B cell (primary cell): ENCODE measurements at regions not wholly inside any gene's neighbourhood (a gene's known extent, or its start where the extent isn't known, plus 50 kb on each side); places are given as distances from the start of the nearest gene placed in this dataset.
"Not testable (repeated sequence)": the region's sequence is repeated elsewhere in the genome, so short reads cannot be mapped to it uniquely, and the experiment has no call there.

Source experiments
- ATAC-seq: fragments of 200-7000 bp; cut with Tn5 transposase; one replicate; pipeline ENCODE4 v1.10.0; 2021; ENCODE audit warnings: low read depth, mild to moderate bottlenecking, moderate number of reproducible peaks, moderate library complexity
- CTCF ChIA-PET: fragments of 350-600 bp; sonication (Branson Sonifier 250); formaldehyde crosslinking; loops from one replicate; lab custom pipeline; 2021; ENCODE audit warnings: antibody characterized with exemption, inconsistent platforms; lab: Charles Lee
- POLR2A ChIA-PET: fragments of 350-600 bp; sonication (Branson Sonifier 250); formaldehyde crosslinking; loops from one replicate; lab custom pipeline; 2021; ENCODE audit warnings: antibody characterized with exemption; lab: Charles Lee
- DNase-seq: peaks from one replicate; pipeline ENCODE4 v3.0.0; 2013
- H2AFZ ChIP-seq: 2 replicates; pipeline ENCODE4 v1.6.1; 2012; ENCODE audit warnings: mild to moderate bottlenecking, low read depth, low read length; ENCODE audit not compliant: insufficient read depth, poor library complexity, severe bottlenecking
- H3K27ac ChIP-seq, 2 donors: 1 replicate in 1 of 2; 2 replicates in 1 of 2; pipeline ENCODE4 v1.5.1; 2012 to 2013; ENCODE audit warnings: low read length in 2 of 2, mild to moderate bottlenecking in 2 of 2, moderate library complexity in 1 of 2
- H3K27me3 ChIP-seq, 4 experiments: fragments of 200-600 bp in 1 of 4; sonication (generic) in 1 of 4; replicated peaks in 1 of 4; 1 replicate in 2 of 4; 2 replicates in 2 of 4; pipeline versions ENCODE4 v1.6.1 to v1.7.0; 2013 to 2016; ENCODE audit warnings: low read length in 3 of 4, mild to moderate bottlenecking in 2 of 4, mixed read lengths in 1 of 4, moderate library complexity in 1 of 4; ENCODE audit not compliant: insufficient read depth in 4 of 4, control insufficient read depth in 3 of 4; ENCODE audit errors: control extremely low read depth in 1 of 4
- H3K36me3 ChIP-seq, 2 experiments: replicated peaks in 1 of 2; 1 replicate in 1 of 2; 2 replicates in 1 of 2; pipeline versions ENCODE4 v1.6.1 to v1.7.1; 2013; ENCODE audit warnings: low read length in 1 of 2; ENCODE audit not compliant: insufficient read depth in 2 of 2, control insufficient read depth in 1 of 2; ENCODE audit errors: control extremely low read depth in 1 of 2, extremely low read depth in 1 of 2
- H3K4me1 ChIP-seq, 2 donors: fragments of 200-600 bp in 1 of 2; sonication (generic) in 1 of 2; 1 replicate in 1 of 2; 2 replicates in 1 of 2; pipeline versions ENCODE4 v1.5.1 to v1.6.1; 2013 to 2017; ENCODE audit warnings: low read length in 2 of 2; ENCODE audit not compliant: control insufficient read depth in 2 of 2, insufficient read depth in 2 of 2
- H3K4me2 ChIP-seq: replicated peaks from 2 replicates; pipeline ENCODE3; 2012; ENCODE audit warnings: mild to moderate bottlenecking, low read depth, low read length; ENCODE audit not compliant: poor library complexity, severe bottlenecking
- H3K4me3 ChIP-seq, 5 experiments: fragments of 200-600 bp in 1 of 5; sonication (generic) in 1 of 5; 1 replicate in 3 of 5; 2 replicates in 2 of 5; pipeline versions ENCODE4 v1.5.1 to v1.7.0; 2011 to 2016; ENCODE audit warnings: low read length in 4 of 5, mild to moderate bottlenecking in 4 of 5, low read depth in 2 of 5, control low read depth in 1 of 5, moderate library complexity in 1 of 5; ENCODE audit not compliant: insufficient read depth in 1 of 5; ENCODE audit errors: control extremely low read depth in 1 of 5, extremely low read depth in 1 of 5
- H3K79me2 ChIP-seq: fragments of 200-600 bp; sonication (generic); one replicate; pipeline ENCODE4 v1.6.0; 2016; ENCODE audit warnings: low read length; ENCODE audit not compliant: control insufficient read depth, insufficient read depth
- H3K9ac ChIP-seq: fragments of 200-600 bp; sonication (generic); 2 replicates; pipeline ENCODE4 v1.6.1; 2017; ENCODE audit warnings: mild to moderate bottlenecking, low read length, moderate library complexity
- H3K9me3 ChIP-seq, 3 donors: one replicate each; pipeline versions ENCODE4 v1.6.1 to v1.7.1; 2013; ENCODE audit warnings: low read length in 2 of 3; ENCODE audit not compliant: control insufficient read depth in 2 of 3, insufficient read depth in 1 of 3; ENCODE audit errors: control extremely low read depth in 1 of 3
- H4K20me1 ChIP-seq: 2 replicates; pipeline ENCODE4 v1.6.0; 2012; ENCODE audit warnings: mild to moderate bottlenecking, low read length; ENCODE audit not compliant: insufficient read depth, control insufficient read depth, poor library complexity, severe bottlenecking
- H3K27ac Mint-ChIP-seq: one replicate; pipeline ENCODE4 v1.8.0; 2021; ENCODE audit warnings: mixed read lengths
- H3K27me3 Mint-ChIP-seq: one replicate; pipeline ENCODE4 v1.8.0; 2021; ENCODE audit warnings: mixed read lengths
- H3K4me1 Mint-ChIP-seq: one replicate; pipeline ENCODE4 v1.8.0; 2021; ENCODE audit warnings: mixed read lengths
- H3K4me3 Mint-ChIP-seq: one replicate; pipeline ENCODE4 v1.8.0; 2021; ENCODE audit warnings: mixed read lengths
- H3K9me3 Mint-ChIP-seq: one replicate; pipeline ENCODE4 v1.8.0; 2022; ENCODE audit warnings: mixed read lengths; ENCODE audit not compliant: insufficient read depth
- CTCF ChIP-seq: fragments of 200-600 bp; IDR thresholded peaks from one replicate; pipeline ENCODE4 v1.8.0; 2022; ENCODE audit warnings: antibody characterized with exemption, mild to moderate bottlenecking
- EZH2 ChIP-seq: IDR thresholded peaks from 2 replicates; pipeline ENCODE4 v1.6.1; 2012; ENCODE audit warnings: borderline replicate concordance, low read depth, mild to moderate bottlenecking, moderate library complexity, low read length; ENCODE audit not compliant: insufficient read depth, poor library complexity, severe bottlenecking
- WGBS: methylation state at CpG from one replicate; pipeline ENCODE4 v1.1.5; 2013; ENCODE audit warnings: missing lambda C conversion rate; ENCODE audit not compliant: insufficient coverage; 5-methylcytosine and 5-hydroxymethylcytosine counted together
- intact Hi-C: fragments of 100-400 bp; cut with micrococcal nuclease; formaldehyde crosslinking; loops from one replicate; pipeline ENCODE4 v1.10.0; 2022

- CTCF ChIA-PET = no interaction called here
- POLR2A ChIA-PET = no interaction called here
- no peak for DNase-seq
- no peaks in the 10 kb centered on the region for H3K36me3 ChIP-seq
- no peak overlapping the region for H3K9ac ChIP-seq
- peak overlapping the region; percentile 33 for H3K4me2 ChIP-seq
- TF ChIP-seq CTCF = no peak
- TF ChIP-seq EZH2 = no peak
- Mint-ChIP-seq H3K4me3 (peak overlapping the region; percentile 61), H3K27me3 (peaks cover 38% of the 10 kb centered on the region), H3K9me3 (no peaks in the 10 kb centered on the region), H3K4me1 (peaks cover 15% of the 10 kb centered on the region), H3K27ac (no peak overlapping the region)
- no peak overlapping the region for H2AFZ ChIP-seq
- H3K27ac ChIP-seq = no peak overlapping the region
- no peaks in the 10 kb centered on the region for H3K27me3 ChIP-seq
- no peak for ATAC-seq
- 100% methylated on average over 5 of the region's 7 CpGs for WGBS
- H4K20me1 ChIP-seq = no peaks in the 10 kb centered on the region
- peaks cover 0 to 8% of the 10 kb centered on the region in 2 donors for H3K4me1 ChIP-seq
- intact Hi-C loops = no loop called here
- H3K9me3 ChIP-seq = no peaks in the 10 kb centered on the region
- H3K4me3 ChIP-seq = no peak overlapping the region
- no peaks in the 10 kb centered on the region for H3K79me2 ChIP-seq
Measured at GRCh38 chr7:142434666-142435167, 176.9 kb upstream of the PRSS58 start.

- H3K36me3 ChIP-seq, H3K9me3 Mint-ChIP-seq, H3K9me3 ChIP-seq, H3K27ac ChIP-seq, ATAC-seq, H3K4me3 Mint-ChIP-seq, H3K4me3 ChIP-seq, H3K27me3 ChIP-seq, H3K79me2 ChIP-seq, CTCF ChIA-PET, H3K4me2 ChIP-seq, intact Hi-C loops, H3K4me1 ChIP-seq, H2AFZ ChIP-seq, H3K27ac Mint-ChIP-seq, H3K9ac ChIP-seq, POLR2A ChIA-PET, DNase-seq, H4K20me1 ChIP-seq: not testable (repeated sequence)
- Mint-ChIP-seq H3K27me3 (peaks cover 39% of the 10 kb centered on the region), H3K4me1 (peaks cover 12% of the 10 kb centered on the region)
- WGBS = 0% methylated on average over 1 of the region's 5 CpGs
Measured at GRCh38 chr7:142434133-142434532, 176.3 kb upstream of the PRSS58 start.
